K562 (cell line): ENCODE measurements at regions not wholly inside any gene's neighbourhood (a gene's known extent, or its start where the extent isn't known, plus 50 kb on each side); places are given as distances from the start of the nearest gene placed in this dataset.

Experiments used
- CBX5 ChIP-seq: IDR thresholded peaks from 2 replicates; pipeline ENCODE4 v1.6.1; 2014; ENCODE audit warnings: low read depth, borderline replicate concordance
- CEBPB ChIP-seq: fragments of 450-650 bp; IDR thresholded peaks from 2 replicates; pipeline ENCODE4 v1.6.1; 2016; ENCODE audit warnings: missing genetic modification characterization, missing compliant biosample characterization
- EP300 ChIP-seq: IDR thresholded peaks from 2 replicates; pipeline ENCODE4 v1.6.1; 2012; ENCODE audit warnings: low read length, improper control_type of control experiment
- GABPA ChIP-seq: fragments of 200-800 bp; sonication (Bioruptor generic); conservative IDR thresholded peaks from 2 replicates; pipeline ENCODE4 v1.6.1; 2016; ENCODE audit warnings: low read depth, missing genetic modification characterization, missing compliant biosample characterization
- NFIC ChIP-seq: fragments of 450-650 bp; IDR thresholded peaks from 2 replicates; pipeline ENCODE4 v1.6.1; 2017; ENCODE audit warnings: mild to moderate bottlenecking, inconsistent platforms
- POLR2A ChIP-seq: fragments of 450-650 bp; conservative IDR thresholded peaks from 2 replicates; pipeline ENCODE4 v1.6.1; 2016
- SIN3A ChIP-seq, 2 experiments: fragments of 150-350 bp in 1 of 2; IDR thresholded peaks; 2 replicates each; pipeline ENCODE4 v1.6.1; 2011 to 2016; ENCODE audit warnings: borderline replicate concordance in 2 of 2, low read depth in 2 of 2, low read length in 2 of 2, mild to moderate bottlenecking in 2 of 2, moderate library complexity in 2 of 2; ENCODE audit not compliant: control insufficient read depth in 1 of 2
- SIRT6 ChIP-seq: IDR thresholded peaks from one replicate; pipeline ENCODE4 v1.6.1; 2012; ENCODE audit warnings: low read depth, mild to moderate bottlenecking, control low read depth, inconsistent platforms, low read length, moderate library complexity
- SMC3 ChIP-seq: conservative IDR thresholded peaks from 2 replicates; pipeline ENCODE4 v1.6.1; 2011; ENCODE audit warnings: low read depth, low read length, improper control_type of control experiment; ENCODE audit not compliant: insufficient read depth
- TEAD1 ChIP-seq, 2 experiments: fragments of 450-650 bp in 1 of 2; sonication (generic) in 1 of 2; formaldehyde crosslinking; IDR thresholded peaks; 2 replicates each; pipeline versions ENCODE4 v1.4.0 to v1.8.0; 2020 to 2022; ENCODE audit warnings: mild to moderate bottlenecking in 2 of 2, missing genetic modification reagents in 1 of 2
- TRIM28 ChIP-seq: fragments of 450-650 bp; IDR thresholded peaks from 2 replicates; pipeline ENCODE4 v1.6.1; 2017
- USF2 ChIP-seq: sonication (generic); formaldehyde crosslinking; IDR thresholded peaks from 2 replicates; pipeline ENCODE4 v1.5.0; 2020; ENCODE audit warnings: missing genetic modification reagents
- ZNF780A ChIP-seq: fragments of 250-450 bp; sonication (Bioruptor Pico); IDR thresholded peaks from 2 replicates; pipeline ENCODE4 v1.5.0; 2021; ENCODE audit warnings: mild to moderate bottlenecking
- TF ChIP-seq, protein P1 (sequence below), 3 experiments: IDR thresholded peaks in 2 of 3; conservative IDR thresholded peaks in 1 of 3; 2 replicates each; pipeline ENCODE4 v1.5.1; 2011 to 2012; ENCODE audit warnings: low read length in 3 of 3, mild to moderate bottlenecking in 3 of 3, control low read depth in 2 of 3, improper control_type of control experiment in 1 of 3, inconsistent platforms in 1 of 3, low read depth in 1 of 3, mixed read lengths in 1 of 3, moderate library complexity in 1 of 3; ENCODE audit not compliant: insufficient read depth in 2 of 3

DNA sequence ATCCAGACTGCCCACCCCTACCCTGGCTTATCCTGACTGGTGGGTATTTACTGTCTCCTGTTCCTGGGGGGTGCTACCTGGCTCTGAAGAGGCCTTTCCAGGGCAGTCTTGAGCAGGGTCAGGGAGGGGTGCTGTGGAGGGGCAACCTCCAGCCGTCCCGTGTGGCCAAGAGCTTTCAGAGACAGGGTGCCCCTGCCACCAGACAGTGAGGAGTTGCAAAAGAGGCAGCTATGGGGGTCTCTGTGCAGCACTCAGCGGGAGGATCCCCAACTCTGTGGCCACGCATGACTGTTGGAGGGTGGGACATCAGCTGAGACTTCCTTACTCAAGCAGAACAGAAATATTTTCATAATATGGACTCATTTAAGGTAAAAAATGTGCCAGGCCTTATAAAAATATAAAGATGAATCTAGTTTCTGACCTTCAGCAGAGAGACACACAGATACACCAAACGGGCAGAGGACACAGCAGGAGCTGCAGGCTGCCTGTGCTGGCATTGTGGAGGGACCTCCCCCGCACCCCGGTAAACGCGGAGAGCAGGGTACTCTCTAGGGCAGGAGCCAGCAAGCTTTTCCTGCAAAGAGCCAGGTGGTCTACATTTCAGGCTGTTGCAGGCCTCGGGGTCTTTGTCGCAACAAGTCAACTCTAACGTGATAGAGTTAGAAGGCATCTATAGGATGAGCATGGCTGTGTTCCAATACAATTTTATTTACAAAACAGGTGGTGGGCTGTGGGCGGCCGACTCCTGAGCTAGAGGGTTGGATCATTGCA lies 252.6 kb downstream of the RHOU start:
- TF ChIP-seq SMC3 (no peak), SIN3A (IDR thresholded peaks at IDR 0.05; ENCODE audit: borderline replicate concordance in 2 of 2, control insufficient read depth in 1 of 2, low read depth in 2 of 2, low read length in 2 of 2) (no peak), POLR2A (no peak), CBX5 (no peak), CEBPB (tag) (no peak), TRIM28 (no peak), SIRT6 (no peak), NFIC (no peak), ZNF780A (CRISPR knock-in tag) (no peak), USF2 (no peak), GABPA (tag) (no peak), EP300 (no peak), TEAD1 (CRISPR knock-in tag; IDR thresholded peaks at IDR 0.05) (no peak)
- TF ChIP-seq, protein P1, sequence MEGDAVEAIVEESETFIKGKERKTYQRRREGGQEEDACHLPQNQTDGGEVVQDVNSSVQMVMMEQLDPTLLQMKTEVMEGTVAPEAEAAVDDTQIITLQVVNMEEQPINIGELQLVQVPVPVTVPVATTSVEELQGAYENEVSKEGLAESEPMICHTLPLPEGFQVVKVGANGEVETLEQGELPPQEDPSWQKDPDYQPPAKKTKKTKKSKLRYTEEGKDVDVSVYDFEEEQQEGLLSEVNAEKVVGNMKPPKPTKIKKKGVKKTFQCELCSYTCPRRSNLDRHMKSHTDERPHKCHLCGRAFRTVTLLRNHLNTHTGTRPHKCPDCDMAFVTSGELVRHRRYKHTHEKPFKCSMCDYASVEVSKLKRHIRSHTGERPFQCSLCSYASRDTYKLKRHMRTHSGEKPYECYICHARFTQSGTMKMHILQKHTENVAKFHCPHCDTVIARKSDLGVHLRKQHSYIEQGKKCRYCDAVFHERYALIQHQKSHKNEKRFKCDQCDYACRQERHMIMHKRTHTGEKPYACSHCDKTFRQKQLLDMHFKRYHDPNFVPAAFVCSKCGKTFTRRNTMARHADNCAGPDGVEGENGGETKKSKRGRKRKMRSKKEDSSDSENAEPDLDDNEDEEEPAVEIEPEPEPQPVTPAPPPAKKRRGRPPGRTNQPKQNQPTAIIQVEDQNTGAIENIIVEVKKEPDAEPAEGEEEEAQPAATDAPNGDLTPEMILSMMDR (IDR thresholded peaks at IDR 0.05 in 2 of 3, conservative IDR thresholded peaks at IDR 0.05 in 1 of 3; ENCODE audit: insufficient read depth in 2 of 3, low read depth in 1 of 3, low read length in 3 of 3): no peak
